Endodermal cell (in vitro differentiated cells): ENCODE measurements at regions not wholly inside any gene's neighbourhood (a gene's known extent, or its start where the extent isn't known, plus 50 kb on each side); places are given as distances from the start of the nearest gene placed in this dataset.
A peak's percentile ranks its signal among the peaks of the same experiment; 100 is the strongest.

Experiments used
- DNase-seq: peaks from one replicate; pipeline ENCODE4 v3.0.0-alpha.2; 2017
- H3K27ac ChIP-seq: 2 replicates; pipeline ENCODE4 v1.5.1; 2013; ENCODE audit warnings: mild to moderate bottlenecking, low read depth, low read length, moderate library complexity
- H3K27me3 ChIP-seq: 2 replicates; pipeline ENCODE4 v1.6.1; 2013; ENCODE audit warnings: mild to moderate bottlenecking, low read length, moderate library complexity; ENCODE audit not compliant: insufficient read depth, control insufficient read depth, poor library complexity, severe bottlenecking
- H3K36me3 ChIP-seq: 2 replicates; pipeline ENCODE4 v1.7.0; 2013; ENCODE audit warnings: mild to moderate bottlenecking, low read length, moderate library complexity; ENCODE audit not compliant: control insufficient read depth, insufficient read depth
- H3K4me1 ChIP-seq: one replicate; pipeline ENCODE4 v1.7.0; 2013; ENCODE audit warnings: low read length; ENCODE audit not compliant: control insufficient read depth, insufficient read depth
- H3K4me3 ChIP-seq: 2 replicates; pipeline ENCODE4 v1.5.1; 2013; ENCODE audit warnings: mild to moderate bottlenecking, low read length, moderate library complexity
- H3K9ac ChIP-seq: 2 replicates; pipeline ENCODE4 v1.6.1; 2013; ENCODE audit warnings: mild to moderate bottlenecking, low read length, moderate library complexity; ENCODE audit not compliant: poor library complexity, severe bottlenecking; ENCODE audit errors: extremely low read depth
- H3K9me3 ChIP-seq: 2 replicates; pipeline ENCODE4 v1.6.1; 2013; ENCODE audit warnings: mild to moderate bottlenecking, low read length, moderate library complexity; ENCODE audit not compliant: control insufficient read depth
- H3K27ac Mint-ChIP-seq: 2 replicates; pipeline ENCODE4 v1.8.0; 2020; ENCODE audit warnings: mixed read lengths
- H3K27me3 Mint-ChIP-seq: 2 replicates; pipeline ENCODE4 v1.8.0; 2021; ENCODE audit warnings: mild to moderate bottlenecking, mixed read lengths; ENCODE audit not compliant: insufficient read depth
- H3K36me3 Mint-ChIP-seq: 2 replicates; pipeline ENCODE4 v1.8.0; 2020; ENCODE audit warnings: low read depth, mixed read lengths
- H3K4me1 Mint-ChIP-seq: 2 replicates; pipeline ENCODE4 v1.8.0; 2020; ENCODE audit warnings: mixed read lengths
- H3K4me3 Mint-ChIP-seq: 2 replicates; pipeline ENCODE4 v1.8.0; 2020; ENCODE audit warnings: mild to moderate bottlenecking, moderate library complexity, mixed read lengths
- H3K9me3 Mint-ChIP-seq: 2 replicates; pipeline ENCODE4 v1.8.0; 2020; ENCODE audit warnings: mild to moderate bottlenecking, mixed read lengths
- CTCF ChIP-seq: fragments of 200-600 bp; sonication (generic); conservative IDR thresholded peaks from 2 replicates; pipeline ENCODE4 v1.5.0; 2021; ENCODE audit warnings: antibody characterized with exemption, mild to moderate bottlenecking
- WGBS, 2 experiments: methylation state at CpG; one replicate each; pipeline versions ENCODE4 v1.1.5 to v1.1.7; 2013; ENCODE audit warnings: missing lambda C conversion rate in 2 of 2, mixed read lengths in 1 of 2; ENCODE audit not compliant: insufficient coverage in 1 of 2, insufficient read length in 1 of 2; 5-methylcytosine and 5-hydroxymethylcytosine counted together

DNA sequence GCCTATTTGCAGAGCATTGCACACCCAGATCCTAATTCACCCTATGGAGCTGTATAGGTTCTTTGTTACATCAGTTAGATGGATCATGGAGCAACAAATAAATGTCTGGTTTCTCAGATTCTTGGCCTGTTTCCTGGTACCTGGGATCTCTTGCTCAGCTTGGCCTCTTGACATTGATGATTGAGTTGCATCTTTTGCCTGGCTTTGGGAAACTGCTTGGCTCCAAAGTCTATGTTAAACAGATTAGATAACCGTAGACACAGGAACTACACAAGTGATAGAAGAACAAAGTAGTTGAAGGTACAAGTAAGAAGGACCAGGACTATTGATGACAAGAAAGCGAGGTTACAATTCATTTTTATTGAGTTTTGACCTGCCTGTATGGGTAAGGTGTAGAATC lies 77.3 kb downstream of the TMEM100 start:
- peaks cover 20% of the 10 kb centered on the region for H3K9me3 ChIP-seq
- Mint-ChIP-seq H3K27ac (no peak overlapping the region), H3K27me3 (peaks cover 3% of the 10 kb centered on the region), H3K4me1 (peaks cover 51% of the 10 kb centered on the region), H3K36me3 (no peaks in the 10 kb centered on the region), H3K9me3 (no peaks in the 10 kb centered on the region), H3K4me3 (no peak overlapping the region)
- peak overlapping the region; percentile 39 for H3K4me3 ChIP-seq
- no peaks in the 10 kb centered on the region for H3K36me3 ChIP-seq
- 94 to 99% methylated on average over 2 of the region's 2 CpGs for WGBS, 2 experiments
- no peak overlapping the region for H3K27ac ChIP-seq
- H3K4me1 ChIP-seq, result peaks cover 31% of the 10 kb centered on the region
- TF ChIP-seq CTCF, result no peak
- DNase-seq, result no peak
- no peaks in the 10 kb centered on the region for H3K27me3 ChIP-seq
- H3K9ac ChIP-seq, result no peak overlapping the region

DNA sequence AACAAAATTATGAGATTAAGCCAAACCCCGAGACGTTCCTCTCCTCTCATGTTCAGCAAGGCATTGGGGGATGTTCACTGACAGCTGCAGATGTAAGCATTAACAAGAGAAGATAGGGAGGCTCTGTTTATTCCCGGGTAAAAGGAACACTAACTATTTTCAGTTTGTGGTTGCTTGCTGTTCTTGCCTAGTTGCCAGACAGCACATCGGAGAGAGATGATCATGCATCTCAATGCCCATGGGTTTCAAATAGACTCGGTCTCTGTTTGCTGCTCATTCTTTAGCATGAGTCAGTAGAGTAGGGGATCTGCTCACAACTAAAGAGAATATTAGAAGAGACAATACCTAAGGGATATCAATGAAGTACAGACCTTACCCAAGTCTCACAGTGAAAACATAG lies 78.3 kb downstream of the TMEM100 start:
- peaks cover 55% of the 10 kb centered on the region for H3K4me1 Mint-ChIP-seq
- no peak overlapping the region for H3K4me3 ChIP-seq
- H3K4me1 ChIP-seq, result peaks cover 32% of the 10 kb centered on the region
- no peaks in the 10 kb centered on the region for H3K36me3 ChIP-seq
- H3K27ac ChIP-seq, result no peak overlapping the region
- DNase-seq, result no peak
- H3K27me3 ChIP-seq, result no peaks in the 10 kb centered on the region
- no peaks in the 10 kb centered on the region for H3K36me3 Mint-ChIP-seq
- H3K27me3 Mint-ChIP-seq, result peaks cover 3% of the 10 kb centered on the region
- H3K9ac ChIP-seq, result no peak overlapping the region
- no peaks in the 10 kb centered on the region for H3K9me3 Mint-ChIP-seq
- WGBS, 2 experiments, result 92 to 95% methylated on average over 5 of the region's 5 CpGs
- peaks cover 11% of the 10 kb centered on the region for H3K9me3 ChIP-seq
- no peak for TF ChIP-seq CTCF
- H3K4me3 Mint-ChIP-seq, result no peak overlapping the region
- no peak overlapping the region for H3K27ac Mint-ChIP-seq

GRCh38 chr17:55642741-55643140 lies 79.9 kb downstream of the TMEM100 start:
- no peaks in the 10 kb centered on the region for H3K27me3 ChIP-seq
- 75 to 95% methylated on average over 1 of the region's 1 CpG for WGBS, 2 experiments

More at GRCh38 chr17:55642741-55643140, 79.9 kb downstream of the TMEM100 start:
- Histone ChIP-seq H3K4me3 (no peak overlapping the region), H3K9me3 (peaks cover 7% of the 10 kb centered on the region), H3K27ac (no peak overlapping the region), H3K4me1 (peaks cover 30% of the 10 kb centered on the region), H3K9ac (no peak overlapping the region), H3K36me3 (no peaks in the 10 kb centered on the region)
- no peak for DNase-seq
- H3K4me3 Mint-ChIP-seq, result no peak overlapping the region
- TF ChIP-seq CTCF, result no peak
- H3K9me3 Mint-ChIP-seq, result no peaks in the 10 kb centered on the region
- H3K27ac Mint-ChIP-seq, result no peak overlapping the region
- no peaks in the 10 kb centered on the region for H3K36me3 Mint-ChIP-seq
- H3K4me1 Mint-ChIP-seq, result peaks cover 61% of the 10 kb centered on the region
- H3K27me3 Mint-ChIP-seq, result peaks cover 3% of the 10 kb centered on the region
